ENCODE measurements at regions not wholly inside any gene's neighbourhood (a gene's known extent, or its start where the extent isn't known, plus 50 kb on each side); places are given as distances from the start of the nearest gene placed in this dataset.

DNA sequence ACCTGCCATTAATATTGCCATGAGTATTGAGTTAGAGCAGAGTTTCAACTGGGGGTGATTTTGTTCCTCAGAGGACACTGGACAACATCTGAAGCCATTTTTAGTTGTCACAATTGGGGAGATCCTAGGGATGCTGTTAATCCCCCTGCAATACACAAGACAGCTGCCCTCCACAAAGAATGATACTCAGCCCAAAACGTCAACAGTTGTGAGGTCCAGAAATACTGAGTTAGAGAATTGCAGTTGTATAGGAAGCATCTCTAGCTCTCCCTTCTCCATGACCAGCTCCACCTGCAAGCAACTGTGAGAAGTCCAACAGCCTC is 614.0 kb upstream of the CDH5 start:
- no peak for TF ChIP-seq POLR2A (IDR thresholded peaks at IDR 0.05; ENCODE audit: low read depth, low read length)
- no peak for TF ChIP-seq POLR2AphosphoS5 (IDR thresholded peaks at IDR 0.05; ENCODE audit: low read depth, low read length)
